Endodermal cell (in vitro differentiated cells): ENCODE measurements at regions not wholly inside any gene's neighbourhood (a gene's known extent, or its start where the extent isn't known, plus 50 kb on each side); places are given as distances from the start of the nearest gene placed in this dataset.

Experiments used
- DNase-seq: peaks from one replicate; pipeline ENCODE4 v3.0.0-alpha.2; 2017
- H3K27ac ChIP-seq: 2 replicates; pipeline ENCODE4 v1.5.1; 2013; ENCODE audit warnings: mild to moderate bottlenecking, low read depth, low read length, moderate library complexity
- H3K27me3 ChIP-seq: 2 replicates; pipeline ENCODE4 v1.6.1; 2013; ENCODE audit warnings: mild to moderate bottlenecking, low read length, moderate library complexity; ENCODE audit not compliant: insufficient read depth, control insufficient read depth, poor library complexity, severe bottlenecking
- H3K36me3 ChIP-seq: 2 replicates; pipeline ENCODE4 v1.7.0; 2013; ENCODE audit warnings: mild to moderate bottlenecking, low read length, moderate library complexity; ENCODE audit not compliant: control insufficient read depth, insufficient read depth
- H3K4me1 ChIP-seq: one replicate; pipeline ENCODE4 v1.7.0; 2013; ENCODE audit warnings: low read length; ENCODE audit not compliant: control insufficient read depth, insufficient read depth
- H3K4me3 ChIP-seq: 2 replicates; pipeline ENCODE4 v1.5.1; 2013; ENCODE audit warnings: mild to moderate bottlenecking, low read length, moderate library complexity
- H3K9ac ChIP-seq: 2 replicates; pipeline ENCODE4 v1.6.1; 2013; ENCODE audit warnings: mild to moderate bottlenecking, low read length, moderate library complexity; ENCODE audit not compliant: poor library complexity, severe bottlenecking; ENCODE audit errors: extremely low read depth
- H3K9me3 ChIP-seq: 2 replicates; pipeline ENCODE4 v1.6.1; 2013; ENCODE audit warnings: mild to moderate bottlenecking, low read length, moderate library complexity; ENCODE audit not compliant: control insufficient read depth
- H3K27ac Mint-ChIP-seq: 2 replicates; pipeline ENCODE4 v1.8.0; 2020; ENCODE audit warnings: mixed read lengths
- H3K27me3 Mint-ChIP-seq: 2 replicates; pipeline ENCODE4 v1.8.0; 2021; ENCODE audit warnings: mild to moderate bottlenecking, mixed read lengths; ENCODE audit not compliant: insufficient read depth
- H3K36me3 Mint-ChIP-seq: 2 replicates; pipeline ENCODE4 v1.8.0; 2020; ENCODE audit warnings: low read depth, mixed read lengths
- H3K4me1 Mint-ChIP-seq: 2 replicates; pipeline ENCODE4 v1.8.0; 2020; ENCODE audit warnings: mixed read lengths
- H3K4me3 Mint-ChIP-seq: 2 replicates; pipeline ENCODE4 v1.8.0; 2020; ENCODE audit warnings: mild to moderate bottlenecking, moderate library complexity, mixed read lengths
- H3K9me3 Mint-ChIP-seq: 2 replicates; pipeline ENCODE4 v1.8.0; 2020; ENCODE audit warnings: mild to moderate bottlenecking, mixed read lengths
- WGBS, 2 experiments: methylation state at CpG; one replicate each; pipeline versions ENCODE4 v1.1.5 to v1.1.7; 2013; ENCODE audit warnings: missing lambda C conversion rate in 2 of 2, mixed read lengths in 1 of 2; ENCODE audit not compliant: insufficient coverage in 1 of 2, insufficient read length in 1 of 2; 5-methylcytosine and 5-hydroxymethylcytosine counted together
- TF ChIP-seq, protein P1 (sequence below): fragments of 200-600 bp; sonication (generic); conservative IDR thresholded peaks from 2 replicates; pipeline ENCODE4 v1.5.0; 2021; ENCODE audit warnings: antibody characterized with exemption, mild to moderate bottlenecking

DNA sequence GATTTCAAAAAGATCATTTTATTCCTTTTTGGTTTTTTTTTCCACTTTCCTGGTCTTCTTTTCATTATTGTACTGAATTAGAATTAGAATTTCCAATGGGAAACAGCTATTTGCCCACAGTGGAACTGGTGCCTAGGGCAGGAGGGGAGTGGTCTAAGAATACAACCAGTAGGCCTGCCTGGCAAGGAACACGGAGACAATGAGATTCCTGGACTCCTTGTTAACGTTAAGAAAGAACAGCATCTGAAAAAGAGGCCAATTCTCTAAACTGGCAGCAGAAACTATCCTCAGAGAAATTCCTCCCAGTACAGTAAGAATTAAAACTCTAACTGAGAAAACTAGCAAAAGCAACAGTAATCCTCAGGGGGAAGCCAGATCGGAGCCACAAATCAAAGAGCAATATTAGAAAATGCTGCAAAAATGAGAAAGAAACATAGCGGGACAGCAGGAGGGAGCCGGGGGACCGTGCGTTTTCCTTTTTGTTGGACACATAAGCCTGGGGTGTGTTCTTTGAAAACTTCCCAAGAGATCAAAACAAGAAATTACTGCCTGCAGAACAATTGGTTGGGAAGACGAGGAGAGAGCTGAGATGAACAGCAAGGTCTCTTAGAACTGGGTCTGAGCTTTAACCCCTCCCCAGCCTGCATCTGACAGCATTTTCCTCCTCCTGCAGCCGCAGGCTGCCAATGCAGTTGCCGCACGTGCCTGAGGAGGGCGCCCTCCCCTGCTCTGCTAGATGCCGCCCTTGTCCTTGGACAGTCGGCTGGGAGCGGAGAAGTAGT lies 776.0 kb downstream of the TSN start:
- no peaks in the 10 kb centered on the region for H3K9me3 ChIP-seq
- TF ChIP-seq, protein P1, sequence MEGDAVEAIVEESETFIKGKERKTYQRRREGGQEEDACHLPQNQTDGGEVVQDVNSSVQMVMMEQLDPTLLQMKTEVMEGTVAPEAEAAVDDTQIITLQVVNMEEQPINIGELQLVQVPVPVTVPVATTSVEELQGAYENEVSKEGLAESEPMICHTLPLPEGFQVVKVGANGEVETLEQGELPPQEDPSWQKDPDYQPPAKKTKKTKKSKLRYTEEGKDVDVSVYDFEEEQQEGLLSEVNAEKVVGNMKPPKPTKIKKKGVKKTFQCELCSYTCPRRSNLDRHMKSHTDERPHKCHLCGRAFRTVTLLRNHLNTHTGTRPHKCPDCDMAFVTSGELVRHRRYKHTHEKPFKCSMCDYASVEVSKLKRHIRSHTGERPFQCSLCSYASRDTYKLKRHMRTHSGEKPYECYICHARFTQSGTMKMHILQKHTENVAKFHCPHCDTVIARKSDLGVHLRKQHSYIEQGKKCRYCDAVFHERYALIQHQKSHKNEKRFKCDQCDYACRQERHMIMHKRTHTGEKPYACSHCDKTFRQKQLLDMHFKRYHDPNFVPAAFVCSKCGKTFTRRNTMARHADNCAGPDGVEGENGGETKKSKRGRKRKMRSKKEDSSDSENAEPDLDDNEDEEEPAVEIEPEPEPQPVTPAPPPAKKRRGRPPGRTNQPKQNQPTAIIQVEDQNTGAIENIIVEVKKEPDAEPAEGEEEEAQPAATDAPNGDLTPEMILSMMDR, result peak; percentile 96
- Mint-ChIP-seq H3K36me3 (no peaks in the 10 kb centered on the region), H3K27ac (no peak overlapping the region), H3K4me1 (peaks cover 6% of the 10 kb centered on the region), H3K27me3 (no peaks in the 10 kb centered on the region), H3K9me3 (no peaks in the 10 kb centered on the region), H3K4me3 (no peak overlapping the region)
- WGBS, 2 experiments, result 68 to 72% methylated on average over 9 to 15 of the region's 15 CpGs
- H3K27me3 ChIP-seq, result no peaks in the 10 kb centered on the region
- no peak overlapping the region for H3K9ac ChIP-seq
- peak; percentile 96 for DNase-seq
- no peaks in the 10 kb centered on the region for H3K36me3 ChIP-seq
- peak overlapping the region; percentile 30 for H3K27ac ChIP-seq
- no peak overlapping the region for H3K4me3 ChIP-seq
- H3K4me1 ChIP-seq, result no peaks in the 10 kb centered on the region

- Histone ChIP-seq H3K9me3 (no peaks in the 10 kb centered on the region), H3K4me1 (no peaks in the 10 kb centered on the region), H3K27ac (no peak overlapping the region), H3K4me3 (no peak overlapping the region), H3K27me3 (no peaks in the 10 kb centered on the region), H3K9ac (no peak overlapping the region), H3K36me3 (no peaks in the 10 kb centered on the region)
- H3K4me1 Mint-ChIP-seq, result peaks cover 6% of the 10 kb centered on the region
- no peaks in the 10 kb centered on the region for H3K9me3 Mint-ChIP-seq
- no peak for DNase-seq
- no peaks in the 10 kb centered on the region for H3K27me3 Mint-ChIP-seq
- no peaks in the 10 kb centered on the region for H3K36me3 Mint-ChIP-seq
- H3K27ac Mint-ChIP-seq, result no peak overlapping the region
- TF ChIP-seq, protein P1, result peak; percentile 26
- H3K4me3 Mint-ChIP-seq, result no peak overlapping the region
Measured at GRCh38 chr2:122532072-122532344, 776.6 kb downstream of the TSN start.

DNA sequence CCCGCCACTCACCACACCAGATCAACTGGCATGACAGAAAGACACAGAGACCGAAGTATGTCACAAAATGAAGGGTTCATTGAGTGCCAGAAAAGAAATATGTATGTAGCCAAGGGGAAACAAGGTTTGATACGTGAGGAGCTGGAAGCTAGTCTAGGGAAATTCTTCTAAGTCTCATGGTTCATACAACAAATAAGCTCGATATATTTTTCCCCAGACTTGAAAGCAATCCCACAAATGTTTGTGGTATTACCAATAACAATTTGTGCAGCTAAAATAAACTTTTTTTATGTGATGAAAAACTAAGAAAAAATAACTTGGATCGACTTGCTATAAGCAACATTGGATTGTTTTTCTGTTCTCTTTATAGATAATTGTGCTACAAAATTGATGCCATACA lies 777.0 kb downstream of the TSN start:
- H3K4me1 Mint-ChIP-seq, result peaks cover 6% of the 10 kb centered on the region
- no peak overlapping the region for H3K4me3 Mint-ChIP-seq
- H3K9me3 Mint-ChIP-seq, result no peaks in the 10 kb centered on the region
- no peaks in the 10 kb centered on the region for H3K4me1 ChIP-seq
- WGBS, 2 experiments, result 89 to 93% methylated on average over 2 to 5 of the region's 5 CpGs
- H3K36me3 Mint-ChIP-seq, result no peaks in the 10 kb centered on the region
- H3K9me3 ChIP-seq, result no peaks in the 10 kb centered on the region
- H3K36me3 ChIP-seq, result no peaks in the 10 kb centered on the region
- no peaks in the 10 kb centered on the region for H3K27me3 Mint-ChIP-seq
- TF ChIP-seq, protein P1, result no peak
- H3K9ac ChIP-seq, result no peak overlapping the region
- H3K27ac Mint-ChIP-seq, result no peak overlapping the region
- DNase-seq, result no peak
- H3K27me3 ChIP-seq, result no peaks in the 10 kb centered on the region
- no peak overlapping the region for H3K27ac ChIP-seq
- no peak overlapping the region for H3K4me3 ChIP-seq
